ENCODE measurements at regions not wholly inside any gene's neighbourhood (a gene's known extent, or its start where the extent isn't known, plus 50 kb on each side); places are given as distances from the start of the nearest gene placed in this dataset. TPM values are rescaled to one million over a fixed set of nuclear protein-coding genes. Genes with fewer than 3 reads are reported as not detected.

DNA sequence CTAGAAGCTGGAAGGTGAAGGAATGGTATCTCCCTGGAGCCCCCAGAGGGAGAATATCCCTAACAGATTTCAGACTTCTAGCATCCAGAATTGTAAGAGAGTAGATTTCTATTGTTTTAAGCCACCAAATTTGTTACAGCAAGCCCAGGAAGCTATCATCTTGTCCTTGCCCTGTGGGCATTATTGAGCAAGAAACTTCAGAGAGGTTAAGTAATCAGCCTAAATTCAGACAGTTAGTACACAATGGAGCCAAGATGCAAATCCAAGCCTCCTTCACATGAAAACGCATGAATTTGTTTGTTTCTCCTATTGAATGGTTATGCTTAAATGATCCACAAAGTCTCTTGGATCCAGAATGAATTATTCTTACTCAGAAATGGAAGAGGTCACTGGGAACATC lies 55.2 kb upstream of the TRIB2 start:
- DNase-seq (ENCODE audit: low spot score in 2 of 2) (no peak), FAIRE-seq (no peak)

DNA sequence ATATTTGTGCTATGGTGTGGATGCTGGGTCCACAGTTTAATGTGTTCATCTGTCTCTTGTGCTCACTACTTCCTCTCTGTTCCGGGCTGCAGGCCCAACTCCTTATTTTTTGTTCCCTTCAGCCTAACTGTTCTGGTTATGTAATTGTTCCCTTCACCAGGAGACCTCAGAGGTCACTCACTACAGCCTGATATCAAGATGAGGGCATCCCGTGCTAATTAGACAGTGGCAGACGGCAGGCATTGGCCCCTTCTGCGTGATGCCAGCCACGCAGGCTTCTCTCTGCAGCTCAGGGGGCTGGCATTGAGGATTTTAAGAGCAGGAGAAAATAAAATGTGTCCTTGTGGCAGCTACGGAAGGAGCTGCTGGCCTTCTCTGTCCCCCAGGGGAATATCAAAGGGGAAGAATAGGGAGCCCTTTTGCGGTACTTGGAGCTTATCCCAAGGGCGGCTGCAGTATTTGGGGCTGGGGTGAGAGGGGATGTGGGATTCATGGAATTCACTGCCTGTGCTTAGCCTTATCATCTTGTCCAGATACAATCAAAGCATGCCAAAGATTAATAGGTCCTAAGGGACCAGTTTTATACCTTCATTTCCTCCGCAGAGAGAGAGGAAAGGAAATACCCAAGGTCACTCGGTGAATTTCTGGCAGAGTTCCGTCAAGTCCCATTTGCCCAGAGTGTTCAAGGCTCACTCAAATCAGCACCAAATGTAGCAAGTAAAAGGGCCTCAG lies 53.3 kb upstream of the TRIB2 start:
- no peak for FAIRE-seq
- peak in 1 of 2 donors; percentile 28 for DNase-seq (ENCODE audit: low spot score in 2 of 2)

DNA sequence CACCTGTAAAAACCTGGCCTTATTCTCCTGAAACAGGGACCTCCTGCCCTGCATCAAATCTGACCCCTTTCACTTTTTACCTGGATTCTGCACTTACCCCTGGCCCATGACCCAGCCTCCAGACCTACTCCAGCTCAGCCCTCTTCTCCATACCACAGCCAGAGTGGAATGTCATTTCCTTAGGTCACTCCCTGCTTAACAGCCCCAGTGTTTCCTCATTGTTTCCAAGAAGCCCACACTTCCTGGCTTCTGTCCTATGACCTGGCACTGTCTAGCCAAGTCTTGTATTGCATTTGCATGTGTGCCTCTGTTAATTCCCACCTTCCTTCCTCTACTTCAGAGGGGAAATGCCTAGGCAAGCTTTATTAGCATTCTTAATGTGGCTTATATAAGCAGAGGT lies 51.4 kb upstream of the TRIB2 start:
- DNase-seq (ENCODE audit: low spot score in 2 of 2) (no peak), FAIRE-seq (no peak)

DNA sequence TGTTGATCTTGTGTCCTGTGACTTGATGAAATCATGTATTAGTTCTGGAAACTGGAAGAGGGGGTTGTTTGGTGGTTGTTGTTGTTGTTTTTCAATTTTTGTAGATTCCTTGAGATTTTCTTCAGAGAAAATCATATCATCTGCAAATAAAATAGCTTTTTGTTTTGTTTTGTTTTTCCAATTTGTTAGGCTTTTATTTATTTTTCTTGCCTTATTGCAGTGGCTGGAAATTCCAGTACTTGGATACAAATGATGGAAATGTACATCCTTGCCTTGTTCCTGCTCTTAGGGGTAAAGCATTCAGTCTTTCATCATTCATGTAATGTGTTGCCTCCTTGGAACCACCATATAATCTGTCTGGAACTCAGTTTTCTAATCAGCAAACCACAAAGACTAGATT lies 50.3 kb upstream of the TRIB2 start:
- FAIRE-seq, result no peak
- no peak for DNase-seq (ENCODE audit: low spot score in 2 of 2)

Small RNAs in the stretch of these regions (small RNA-seq; reads per million reads assigned to genes)
- gene MIR3681 (not detected), gene RF00093 (not detected), gene RNU6-843P (not detected)

All from frontal cortex (tissue), 4 donors.